ENCODE measurements at regions not wholly inside any gene's neighbourhood (a gene's known extent, or its start where the extent isn't known, plus 50 kb on each side); places are given as distances from the start of the nearest gene placed in this dataset.

- TF ChIP-seq, protein P1, sequence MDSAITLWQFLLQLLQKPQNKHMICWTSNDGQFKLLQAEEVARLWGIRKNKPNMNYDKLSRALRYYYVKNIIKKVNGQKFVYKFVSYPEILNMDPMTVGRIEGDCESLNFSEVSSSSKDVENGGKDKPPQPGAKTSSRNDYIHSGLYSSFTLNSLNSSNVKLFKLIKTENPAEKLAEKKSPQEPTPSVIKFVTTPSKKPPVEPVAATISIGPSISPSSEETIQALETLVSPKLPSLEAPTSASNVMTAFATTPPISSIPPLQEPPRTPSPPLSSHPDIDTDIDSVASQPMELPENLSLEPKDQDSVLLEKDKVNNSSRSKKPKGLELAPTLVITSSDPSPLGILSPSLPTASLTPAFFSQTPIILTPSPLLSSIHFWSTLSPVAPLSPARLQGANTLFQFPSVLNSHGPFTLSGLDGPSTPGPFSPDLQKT (IDR thresholded peaks at IDR 0.05; ENCODE audit: borderline replicate concordance, low read depth, low read length), result no peak
- TF ChIP-seq, protein P2, sequence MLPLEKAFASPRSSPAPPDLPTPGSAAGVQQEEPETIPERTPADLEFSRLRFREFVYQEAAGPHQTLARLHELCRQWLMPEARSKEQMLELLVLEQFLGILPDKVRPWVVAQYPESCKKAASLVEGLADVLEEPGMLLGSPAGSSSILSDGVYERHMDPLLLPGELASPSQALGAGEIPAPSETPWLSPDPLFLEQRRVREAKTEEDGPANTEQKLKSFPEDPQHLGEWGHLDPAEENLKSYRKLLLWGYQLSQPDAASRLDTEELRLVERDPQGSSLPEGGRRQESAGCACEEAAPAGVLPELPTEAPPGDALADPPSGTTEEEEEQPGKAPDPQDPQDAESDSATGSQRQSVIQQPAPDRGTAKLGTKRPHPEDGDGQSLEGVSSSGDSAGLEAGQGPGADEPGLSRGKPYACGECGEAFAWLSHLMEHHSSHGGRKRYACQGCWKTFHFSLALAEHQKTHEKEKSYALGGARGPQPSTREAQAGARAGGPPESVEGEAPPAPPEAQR (tag by site-specific recombination; IDR thresholded peaks at IDR 0.05), result no peak
- TF ChIP-seq ZNF660 (tag by site-specific recombination; IDR thresholded peaks at IDR 0.05), result no peak
- TF ChIP-seq ZNF221 (tag by site-specific recombination; IDR thresholded peaks at IDR 0.05; ENCODE audit: borderline replicate concordance), result no peak
These were observed 1220.6 kb upstream of the CDH2 start (continued) for GRCh38 chr18:29397536-29397935.

DNA sequence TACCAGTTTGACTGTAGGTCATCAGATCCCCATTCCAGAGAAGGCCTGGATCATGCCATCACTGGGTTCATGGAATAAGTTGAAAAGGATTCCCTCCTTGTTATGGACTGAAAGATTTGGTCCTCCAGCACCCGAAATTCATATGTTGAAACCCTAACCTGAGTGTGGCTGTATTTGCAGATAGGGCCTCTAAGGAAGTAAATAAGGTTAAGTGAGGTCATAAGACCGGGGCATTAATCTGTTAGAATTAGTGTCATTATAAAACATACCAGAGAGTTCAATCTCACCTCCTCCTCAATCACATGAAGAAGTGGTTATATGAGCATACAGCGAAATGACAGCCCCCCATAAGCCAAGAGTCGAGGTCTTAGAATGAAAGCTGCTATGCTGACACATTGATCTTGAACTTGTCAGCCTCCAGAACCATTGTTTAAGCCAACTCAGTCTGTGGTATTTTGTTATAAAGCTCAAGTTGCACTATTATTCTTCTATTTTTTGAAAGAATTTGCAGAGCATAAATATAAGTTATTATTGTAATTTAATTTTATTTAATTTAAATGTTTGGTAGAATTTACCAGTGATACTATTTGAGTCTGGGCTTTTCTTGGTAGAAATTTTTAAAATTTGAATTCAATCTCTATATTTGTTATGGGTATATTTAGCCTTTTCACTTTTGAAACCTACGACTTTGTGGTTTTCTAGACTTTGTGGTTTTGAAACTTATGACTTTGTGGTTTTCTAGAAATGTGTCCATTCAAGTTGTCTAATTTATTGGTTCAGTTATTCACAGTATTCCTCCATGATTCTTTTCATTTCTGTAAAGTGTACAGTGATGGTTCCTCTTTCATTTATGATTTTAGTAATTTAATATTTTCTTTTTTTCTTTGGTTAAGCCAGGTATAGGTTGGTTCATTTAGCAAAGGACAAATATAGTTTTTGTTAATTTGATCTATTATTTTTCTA is 1206.7 kb upstream of the CDH2 start:
- Histone ChIP-seq H3K9me3 (ENCODE audit: control insufficient read depth, insufficient read depth, low read depth, low read length) (no peaks in the 10 kb centered on the region), H3K4me3 (ENCODE audit: low read depth, low read length) (no peak overlapping the region), H3K4me1 (ENCODE audit: control insufficient read depth, insufficient read depth, low read length) (no peaks in the 10 kb centered on the region), H3K27ac (ENCODE audit: extremely low read depth, low read depth, low read length) (no peak overlapping the region), H3K36me3 (ENCODE audit: control insufficient read depth in 2 of 2, insufficient read depth in 1 of 2, low read length in 2 of 2) (no peaks in the 10 kb centered on the region)
- POLR2A ChIA-PET, result no interaction called here
- no peak for TF ChIP-seq ZNF221 (tag by site-specific recombination; IDR thresholded peaks at IDR 0.05; ENCODE audit: borderline replicate concordance)
- no peak for TF ChIP-seq ZNF280C (tag by site-specific recombination; IDR thresholded peaks at IDR 0.05)
- TF ChIP-seq ZIC2 (tag by site-specific recombination; IDR thresholded peaks at IDR 0.05), result no peak
- no peak for TF ChIP-seq OVOL3 (tag by site-specific recombination; IDR thresholded peaks at IDR 0.05)
- TF ChIP-seq ZNF114 (tag by site-specific recombination; IDR thresholded peaks at IDR 0.05), result no peak
- TF ChIP-seq ZNF302 (tag by site-specific recombination; IDR thresholded peaks at IDR 0.05; ENCODE audit: low read depth), result no peak
- TF ChIP-seq SCRT1 (tag by site-specific recombination; IDR thresholded peaks at IDR 0.05; ENCODE audit: borderline replicate concordance), result no peak
- TF ChIP-seq YY1 (tag by site-specific recombination; IDR thresholded peaks at IDR 0.05), result no peak
- no peak for TF ChIP-seq ZNF747 (tag by site-specific recombination; IDR thresholded peaks at IDR 0.05)
- no peak for TF ChIP-seq ZBTB26 (tag by site-specific recombination; optimal IDR thresholded peaks at IDR 0.05)
- no peak for TF ChIP-seq ZNF404 (tag by site-specific recombination; IDR thresholded peaks at IDR 0.05)
- no peak for TF ChIP-seq ZNF146 (tag by site-specific recombination; IDR thresholded peaks at IDR 0.05)
- TF ChIP-seq ZNF610 (tag by site-specific recombination; IDR thresholded peaks at IDR 0.05; ENCODE audit: borderline replicate concordance), result no peak
- TF ChIP-seq ZNF585B (tag by site-specific recombination; IDR thresholded peaks at IDR 0.05), result no peak
- no peak for TF ChIP-seq HOXC10 (CRISPR knock-in tag; IDR thresholded peaks at IDR 0.05)
- TF ChIP-seq ZSCAN16 (tag by site-specific recombination; IDR thresholded peaks at IDR 0.05), result no peak
- no peak for TF ChIP-seq MEIS1 (CRISPR knock-in tag; IDR thresholded peaks at IDR 0.05; ENCODE audit: borderline replicate concordance)
- no peak for TF ChIP-seq MYNN (tag by site-specific recombination; IDR thresholded peaks at IDR 0.05; ENCODE audit: borderline replicate concordance)
- TF ChIP-seq ZNF623 (tag by site-specific recombination; IDR thresholded peaks at IDR 0.05), result no peak
- TF ChIP-seq ZNF174 (tag by site-specific recombination; IDR thresholded peaks at IDR 0.05), result no peak
- CTCF ChIA-PET, result no interaction called here
